Activated CD4-positive, alpha-beta T cell treated with anti-CD3 and anti-CD28 coated beads for 48 hours (primary cell): ENCODE measurements at regions not wholly inside any gene's neighbourhood (a gene's known extent, or its start where the extent isn't known, plus 50 kb on each side); places are given as distances from the start of the nearest gene placed in this dataset.

Experiments used
- DNase-seq: peaks from one replicate; pipeline ENCODE4 v3.0.0-alpha.2; 2020

- no peak for DNase-seq
These were observed 115.8 kb downstream of the ETNK1 start for GRCh38 chr12:22740656-22741355.

- no peak for DNase-seq
These were observed 118.7 kb downstream of the ETNK1 start for GRCh38 chr12:22743700-22744099.

GRCh38 chr12:22744197-22744596 lies 119.2 kb downstream of the ETNK1 start:
- DNase-seq: no peak

- no peak for DNase-seq
These were observed 121.7 kb downstream of the ETNK1 start for GRCh38 chr12:22746720-22747119.

- DNase-seq: no peak
These were observed 130.7 kb downstream of the ETNK1 start for GRCh38 chr12:22755629-22756028.

GRCh38 chr12:22759769-22760674 lies 135.1 kb downstream of the ETNK1 start:
- no peak for DNase-seq

GRCh38 chr12:22765421-22766130 lies 140.6 kb downstream of the ETNK1 start:
- no peak for DNase-seq

GRCh38 chr12:22766911-22767420 lies 142.0 kb downstream of the ETNK1 start:
- no peak for DNase-seq

- no peak for DNase-seq
These were observed 156.4 kb downstream of the ETNK1 start for GRCh38 chr12:22781339-22781738.

GRCh38 chr12:22787557-22787956 lies 162.6 kb downstream of the ETNK1 start:
- DNase-seq: no peak

- DNase-seq: no peak
These were observed 163.9 kb downstream of the ETNK1 start for GRCh38 chr12:22788913-22789312.

GRCh38 chr12:22792138-22792537 lies 167.2 kb downstream of the ETNK1 start:
- DNase-seq: no peak

GRCh38 chr12:22794017-22794416 lies 169.0 kb downstream of the ETNK1 start:
- no peak for DNase-seq

- no peak for DNase-seq
These were observed 172.1 kb downstream of the ETNK1 start for GRCh38 chr12:22796941-22797630.

GRCh38 chr12:22797701-22798100 lies 172.7 kb downstream of the ETNK1 start:
- no peak for DNase-seq

- no peak for DNase-seq
These were observed 173.1 kb downstream of the ETNK1 start for GRCh38 chr12:22798116-22798515.

GRCh38 chr12:22799503-22799902 lies 174.5 kb downstream of the ETNK1 start:
- DNase-seq: no peak

GRCh38 chr12:22800332-22800731 lies 175.4 kb downstream of the ETNK1 start:
- no peak for DNase-seq

GRCh38 chr12:22802883-22803630 lies 178.1 kb downstream of the ETNK1 start:
- DNase-seq: no peak

GRCh38 chr12:22803725-22804124 lies 178.8 kb downstream of the ETNK1 start:
- DNase-seq: no peak

GRCh38 chr12:22808860-22809259 lies 183.9 kb downstream of the ETNK1 start:
- no peak for DNase-seq

GRCh38 chr12:22810036-22810435 lies 185.1 kb downstream of the ETNK1 start:
- DNase-seq: no peak
